ENCODE measurements at regions not wholly inside any gene's neighbourhood (a gene's known extent, or its start where the extent isn't known, plus 50 kb on each side); places are given as distances from the start of the nearest gene placed in this dataset.

GRCh38 chr6:163986313-163986712, 571.8 kb downstream of the QKI start:
- no peak for DNase-seq (ENCODE audit: low spot score)

- DNase-seq (ENCODE audit: low spot score) = no peak
These were observed 571.2 kb downstream of the QKI start for GRCh38 chr6:163985710-163986109.

GRCh38 chr6:163985040-163985439, 570.5 kb downstream of the QKI start:
- no peak for DNase-seq (ENCODE audit: low spot score)

GRCh38 chr6:163984124-163984936, 569.8 kb downstream of the QKI start:
- no peak for DNase-seq (ENCODE audit: low spot score)

GRCh38 chr6:163983679-163984078, 569.2 kb downstream of the QKI start:
- DNase-seq (ENCODE audit: low spot score) = no peak

GRCh38 chr6:163974322-163974721, 559.8 kb downstream of the QKI start:
- DNase-seq (ENCODE audit: low spot score) = no peak

- no peak for DNase-seq (ENCODE audit: low spot score)
These were observed 557.6 kb downstream of the QKI start for GRCh38 chr6:163971841-163972838.

- DNase-seq (ENCODE audit: low spot score) = no peak
These were observed 556.5 kb downstream of the QKI start for GRCh38 chr6:163970846-163971564.

- DNase-seq (ENCODE audit: low spot score) = no peak
These were observed 551.2 kb downstream of the QKI start for GRCh38 chr6:163965426-163966348.

- no peak for DNase-seq (ENCODE audit: low spot score)
These were observed 550.3 kb downstream of the QKI start for GRCh38 chr6:163964789-163965188.

GRCh38 chr6:163963205-163964120, 548.9 kb downstream of the QKI start:
- no peak for DNase-seq (ENCODE audit: low spot score)

GRCh38 chr6:163962627-163963117, 548.2 kb downstream of the QKI start:
- no peak for DNase-seq (ENCODE audit: low spot score)

- no peak for DNase-seq (ENCODE audit: low spot score)
These were observed 545.6 kb downstream of the QKI start for GRCh38 chr6:163960128-163960527.

- DNase-seq (ENCODE audit: low spot score) = no peak
These were observed 544.1 kb downstream of the QKI start for GRCh38 chr6:163958646-163959045.

- peak; percentile 73 for DNase-seq (ENCODE audit: low spot score)
These were observed 542.3 kb downstream of the QKI start for GRCh38 chr6:163956571-163957407.

- DNase-seq (ENCODE audit: low spot score) = no peak
These were observed 541.2 kb downstream of the QKI start for GRCh38 chr6:163955756-163956155.

GRCh38 chr6:163955096-163955495, 540.6 kb downstream of the QKI start:
- DNase-seq (ENCODE audit: low spot score) = no peak

- no peak for DNase-seq (ENCODE audit: low spot score)
These were observed 539.7 kb downstream of the QKI start for GRCh38 chr6:163954088-163954775.

Data from ureter (tissue), 1 donor.